Astrocyte (in vitro differentiated cells and primary cell): ENCODE measurements at regions not wholly inside any gene's neighbourhood (a gene's known extent, or its start where the extent isn't known, plus 50 kb on each side); places are given as distances from the start of the nearest gene placed in this dataset.

Experiments used
- EZH2 ChIP-seq: IDR thresholded peaks from 2 replicates; pipeline ENCODE4 v1.6.1; 2012; ENCODE audit warnings: mild to moderate bottlenecking, low read length, inconsistent platforms; ENCODE audit not compliant: insufficient read depth
- TF ChIP-seq, protein P1 (sequence below): IDR thresholded peaks from 2 replicates; pipeline ENCODE4 v1.5.1; 2011; ENCODE audit warnings: low read depth, mild to moderate bottlenecking, inconsistent platforms, low read length, moderate library complexity; ENCODE audit not compliant: insufficient read depth

DNA sequence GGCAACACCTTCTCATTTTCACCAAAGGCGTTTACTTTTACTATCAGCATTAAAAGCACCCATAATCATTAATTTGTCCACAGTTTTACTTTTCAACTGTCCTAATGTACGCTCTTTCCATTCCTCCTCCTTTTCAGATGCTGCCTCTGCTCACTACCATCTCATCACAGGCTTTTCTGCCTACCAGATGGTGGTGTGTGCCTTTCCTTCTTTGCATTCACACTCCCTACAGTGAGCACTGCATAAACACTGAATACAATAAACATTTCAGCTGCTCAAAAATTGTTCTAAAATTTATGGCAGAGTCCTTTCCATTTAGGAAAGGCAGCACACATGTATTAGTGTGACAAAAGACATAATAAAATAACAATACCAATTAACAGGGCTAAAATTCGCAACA is 435.7 kb downstream of the GXYLT1 start:
- TF ChIP-seq, protein P1, sequence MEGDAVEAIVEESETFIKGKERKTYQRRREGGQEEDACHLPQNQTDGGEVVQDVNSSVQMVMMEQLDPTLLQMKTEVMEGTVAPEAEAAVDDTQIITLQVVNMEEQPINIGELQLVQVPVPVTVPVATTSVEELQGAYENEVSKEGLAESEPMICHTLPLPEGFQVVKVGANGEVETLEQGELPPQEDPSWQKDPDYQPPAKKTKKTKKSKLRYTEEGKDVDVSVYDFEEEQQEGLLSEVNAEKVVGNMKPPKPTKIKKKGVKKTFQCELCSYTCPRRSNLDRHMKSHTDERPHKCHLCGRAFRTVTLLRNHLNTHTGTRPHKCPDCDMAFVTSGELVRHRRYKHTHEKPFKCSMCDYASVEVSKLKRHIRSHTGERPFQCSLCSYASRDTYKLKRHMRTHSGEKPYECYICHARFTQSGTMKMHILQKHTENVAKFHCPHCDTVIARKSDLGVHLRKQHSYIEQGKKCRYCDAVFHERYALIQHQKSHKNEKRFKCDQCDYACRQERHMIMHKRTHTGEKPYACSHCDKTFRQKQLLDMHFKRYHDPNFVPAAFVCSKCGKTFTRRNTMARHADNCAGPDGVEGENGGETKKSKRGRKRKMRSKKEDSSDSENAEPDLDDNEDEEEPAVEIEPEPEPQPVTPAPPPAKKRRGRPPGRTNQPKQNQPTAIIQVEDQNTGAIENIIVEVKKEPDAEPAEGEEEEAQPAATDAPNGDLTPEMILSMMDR: no peak
- TF ChIP-seq EZH2: no peak
